Cardiac fibroblast (primary cell): ENCODE measurements at regions not wholly inside any gene's neighbourhood (a gene's known extent, or its start where the extent isn't known, plus 50 kb on each side); places are given as distances from the start of the nearest gene placed in this dataset.

Experiments used
- DNase-seq, 2 donors: peaks; one replicate each; pipeline versions ENCODE4 v3.0.0 to v3.0.0-alpha.2; 2010; ENCODE audit warnings: low read depth in 2 of 2
- H3K4me3 ChIP-seq, 2 donors: replicated peaks in 1 of 2; 1 replicate in 1 of 2; 2 replicates in 1 of 2; pipeline ENCODE4 v1.5.1; 2011; ENCODE audit warnings: low read depth in 2 of 2, low read length in 2 of 2, mild to moderate bottlenecking in 2 of 2, moderate library complexity in 1 of 2
- TF ChIP-seq, protein P1 (sequence below): IDR thresholded peaks from one replicate; pipeline ENCODE4 v1.5.1; 2011; ENCODE audit warnings: low read depth, mild to moderate bottlenecking, low read length, inconsistent platforms

DNA sequence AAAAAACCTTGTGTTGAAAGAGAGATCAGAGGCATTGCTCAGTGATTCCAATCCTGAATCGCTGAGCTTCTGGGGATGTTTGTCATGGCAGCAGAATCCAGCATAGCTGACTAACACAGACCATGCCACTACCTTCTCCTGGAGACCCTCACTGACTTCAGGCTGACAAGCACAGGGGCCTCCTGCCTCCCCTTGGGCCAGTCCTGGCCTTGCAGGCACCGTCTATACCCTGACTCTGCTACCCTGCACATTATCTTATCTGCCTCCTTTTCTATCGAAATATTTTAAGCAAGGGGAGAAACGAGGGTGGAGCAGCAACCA, 139.8 kb downstream of the KIF26A start:
- DNase-seq, result no peak
- TF ChIP-seq, protein P1, sequence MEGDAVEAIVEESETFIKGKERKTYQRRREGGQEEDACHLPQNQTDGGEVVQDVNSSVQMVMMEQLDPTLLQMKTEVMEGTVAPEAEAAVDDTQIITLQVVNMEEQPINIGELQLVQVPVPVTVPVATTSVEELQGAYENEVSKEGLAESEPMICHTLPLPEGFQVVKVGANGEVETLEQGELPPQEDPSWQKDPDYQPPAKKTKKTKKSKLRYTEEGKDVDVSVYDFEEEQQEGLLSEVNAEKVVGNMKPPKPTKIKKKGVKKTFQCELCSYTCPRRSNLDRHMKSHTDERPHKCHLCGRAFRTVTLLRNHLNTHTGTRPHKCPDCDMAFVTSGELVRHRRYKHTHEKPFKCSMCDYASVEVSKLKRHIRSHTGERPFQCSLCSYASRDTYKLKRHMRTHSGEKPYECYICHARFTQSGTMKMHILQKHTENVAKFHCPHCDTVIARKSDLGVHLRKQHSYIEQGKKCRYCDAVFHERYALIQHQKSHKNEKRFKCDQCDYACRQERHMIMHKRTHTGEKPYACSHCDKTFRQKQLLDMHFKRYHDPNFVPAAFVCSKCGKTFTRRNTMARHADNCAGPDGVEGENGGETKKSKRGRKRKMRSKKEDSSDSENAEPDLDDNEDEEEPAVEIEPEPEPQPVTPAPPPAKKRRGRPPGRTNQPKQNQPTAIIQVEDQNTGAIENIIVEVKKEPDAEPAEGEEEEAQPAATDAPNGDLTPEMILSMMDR, result no peak
- H3K4me3 ChIP-seq, result no peak overlapping the region

DNA sequence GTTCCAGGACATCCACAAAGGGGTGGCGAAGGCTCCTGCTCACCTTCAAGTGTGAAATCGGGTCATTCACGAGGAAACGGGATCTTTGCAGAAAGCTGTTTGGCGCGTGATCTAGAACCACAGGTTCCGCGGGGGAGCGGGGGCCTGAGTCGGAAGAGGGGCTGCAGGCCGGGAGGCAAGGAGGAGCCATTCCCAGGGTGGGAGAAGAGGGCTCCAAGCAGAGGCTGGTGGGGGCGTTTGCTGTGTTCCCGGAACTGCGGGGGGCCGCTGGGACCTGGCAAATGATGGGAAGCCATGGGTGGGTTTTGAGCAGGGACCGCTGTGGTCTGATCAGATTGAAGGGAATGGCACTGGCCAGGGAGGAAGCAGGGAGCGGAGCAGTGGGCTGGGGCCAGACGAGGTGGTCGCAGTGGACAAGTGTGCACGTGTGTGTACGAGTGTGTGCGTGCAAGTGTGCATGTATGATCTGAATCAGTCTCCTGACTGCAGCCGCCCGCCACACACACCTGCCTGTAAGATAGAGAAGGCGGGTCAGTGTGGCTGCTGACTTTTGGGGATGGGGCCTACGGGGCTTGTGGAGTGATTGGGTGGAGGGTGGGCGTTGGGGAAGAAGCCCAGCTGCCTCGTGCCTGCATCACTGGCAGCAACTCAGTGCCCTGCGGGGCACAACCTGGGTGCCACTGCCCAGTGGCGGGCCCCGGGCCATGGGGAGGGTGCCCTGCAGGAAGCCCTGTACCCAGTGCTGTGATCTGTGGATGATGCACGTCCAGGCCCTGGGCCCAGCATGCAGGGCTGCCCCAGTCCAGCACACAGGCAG, 141.9 kb downstream of the KIF26A start:
- TF ChIP-seq, protein P1, result no peak
- H3K4me3 ChIP-seq, result no peak overlapping the region
- no peak for DNase-seq

DNA sequence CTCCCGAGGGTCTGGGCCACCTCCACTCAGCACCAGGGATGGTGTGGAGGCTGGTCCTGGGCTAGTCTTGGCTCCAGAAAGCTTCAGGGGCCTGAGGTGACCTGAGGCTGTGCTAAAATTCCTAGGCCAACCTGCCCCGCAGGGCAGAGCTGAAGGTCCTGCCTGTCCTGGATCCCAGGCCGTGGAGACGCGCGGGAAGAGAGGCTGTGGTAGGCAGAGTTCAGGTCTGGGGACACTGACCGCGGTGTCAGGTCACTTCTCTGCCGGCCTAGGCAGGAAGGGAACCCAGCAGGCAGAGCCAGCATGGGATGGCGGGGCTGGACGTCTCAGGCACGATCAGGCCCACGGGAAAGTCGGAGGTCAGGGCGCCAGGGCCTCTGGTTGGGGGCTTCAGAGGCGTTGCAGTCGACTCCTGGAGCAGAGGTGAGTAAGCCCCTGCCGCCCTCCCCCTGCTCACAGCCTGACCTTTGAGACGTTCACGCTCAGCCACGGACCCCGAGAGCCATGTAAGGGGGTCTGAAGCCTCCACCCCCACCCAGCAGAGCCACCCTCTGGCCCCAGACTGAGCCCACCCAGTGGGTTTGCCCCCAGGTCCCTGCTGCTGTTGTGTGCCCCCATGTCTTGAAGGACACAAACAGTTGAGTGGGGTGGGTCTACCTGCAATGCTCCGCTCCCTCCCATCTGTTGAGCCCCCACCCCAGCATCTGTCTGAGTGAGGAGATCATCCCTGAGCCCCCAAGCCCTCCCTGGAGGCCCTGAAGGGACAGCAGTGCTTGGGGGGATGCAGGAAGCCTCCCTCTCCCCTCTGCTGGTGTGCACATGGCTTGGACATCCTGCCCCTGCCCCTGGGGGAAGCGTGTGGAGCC, 142.7 kb downstream of the KIF26A start:
- TF ChIP-seq, protein P1, result no peak
- H3K4me3 ChIP-seq, result no peak overlapping the region
- DNase-seq, result no peak

DNA sequence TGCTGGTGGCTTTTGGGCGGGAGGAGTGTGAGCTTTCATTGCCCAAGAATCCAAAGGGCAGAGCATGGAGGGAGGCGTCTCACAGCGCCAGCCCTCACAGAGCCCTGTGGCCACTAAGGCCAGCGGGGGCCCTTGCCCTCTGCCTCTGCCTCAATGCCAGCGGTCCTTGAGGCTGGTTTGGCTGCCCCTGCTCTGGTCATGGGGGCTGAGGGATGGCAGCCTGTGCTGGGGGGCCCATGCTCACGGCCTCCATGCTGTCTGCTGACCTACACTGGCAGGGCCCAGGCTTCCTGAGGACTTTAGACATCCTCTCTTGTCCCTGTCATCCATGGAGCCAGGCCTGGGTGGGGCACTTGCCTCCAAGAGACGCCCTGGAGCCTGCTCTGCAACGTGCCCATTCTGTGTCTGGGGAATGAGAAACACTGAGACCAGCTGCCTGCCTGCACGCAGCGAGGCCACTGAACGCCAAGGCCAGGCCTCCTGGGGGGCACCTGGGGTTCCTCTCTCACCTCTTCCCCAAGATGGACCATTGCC, 143.4 kb downstream of the KIF26A start:
- no peak overlapping the region for H3K4me3 ChIP-seq
- TF ChIP-seq, protein P1, result no peak
- no peak for DNase-seq

DNA sequence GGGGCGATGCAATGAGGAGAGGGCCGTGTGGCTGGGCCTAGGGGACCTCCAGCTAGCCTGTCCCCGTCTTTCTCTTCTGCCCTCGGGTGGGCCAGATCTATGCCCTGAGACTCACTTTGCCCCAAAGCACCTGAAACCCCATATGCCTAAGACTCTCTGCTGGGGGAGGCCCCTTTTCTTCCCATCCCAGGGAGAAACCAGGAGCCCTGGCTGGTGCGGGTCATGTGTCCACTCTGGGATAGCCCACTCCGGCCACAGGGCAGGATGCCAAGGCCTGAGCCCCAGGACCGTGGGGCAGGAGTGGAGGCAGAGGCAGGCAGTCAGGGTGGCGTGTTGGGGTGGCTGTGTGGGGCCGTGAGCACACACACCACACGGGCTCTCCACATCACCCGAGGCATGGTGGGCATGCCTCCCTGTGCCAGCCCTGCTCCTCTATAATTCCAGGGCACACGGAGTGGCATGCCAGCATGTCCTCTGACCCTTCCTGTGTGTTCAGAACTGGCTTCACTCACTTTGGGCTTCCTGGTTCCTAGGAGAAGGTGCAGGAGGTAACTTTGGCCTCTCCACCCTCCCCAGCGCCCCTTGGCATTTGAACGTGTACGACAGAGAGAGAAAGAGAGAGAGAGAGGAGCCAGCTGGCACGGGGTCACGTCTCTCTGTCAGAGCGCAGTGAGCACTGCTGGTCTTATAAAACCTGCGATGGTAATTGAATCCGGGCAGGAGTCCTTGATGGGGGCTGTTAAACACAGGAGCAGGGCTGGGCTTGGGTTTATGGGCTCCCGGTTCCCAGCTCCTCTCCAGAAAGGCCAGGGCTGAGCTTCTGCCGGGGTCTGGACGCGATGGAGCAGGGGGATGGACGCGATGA, 144.2 kb downstream of the KIF26A start:
- DNase-seq, result no peak
- TF ChIP-seq, protein P1, result no peak

More for the DNA sequence above, 144.2 kb downstream of the KIF26A start:
- H3K4me3 ChIP-seq, result no peak overlapping the region
